ENCODE measurements at regions not wholly inside any gene's neighbourhood (a gene's known extent, or its start where the extent isn't known, plus 50 kb on each side); places are given as distances from the start of the nearest gene placed in this dataset.

DNA sequence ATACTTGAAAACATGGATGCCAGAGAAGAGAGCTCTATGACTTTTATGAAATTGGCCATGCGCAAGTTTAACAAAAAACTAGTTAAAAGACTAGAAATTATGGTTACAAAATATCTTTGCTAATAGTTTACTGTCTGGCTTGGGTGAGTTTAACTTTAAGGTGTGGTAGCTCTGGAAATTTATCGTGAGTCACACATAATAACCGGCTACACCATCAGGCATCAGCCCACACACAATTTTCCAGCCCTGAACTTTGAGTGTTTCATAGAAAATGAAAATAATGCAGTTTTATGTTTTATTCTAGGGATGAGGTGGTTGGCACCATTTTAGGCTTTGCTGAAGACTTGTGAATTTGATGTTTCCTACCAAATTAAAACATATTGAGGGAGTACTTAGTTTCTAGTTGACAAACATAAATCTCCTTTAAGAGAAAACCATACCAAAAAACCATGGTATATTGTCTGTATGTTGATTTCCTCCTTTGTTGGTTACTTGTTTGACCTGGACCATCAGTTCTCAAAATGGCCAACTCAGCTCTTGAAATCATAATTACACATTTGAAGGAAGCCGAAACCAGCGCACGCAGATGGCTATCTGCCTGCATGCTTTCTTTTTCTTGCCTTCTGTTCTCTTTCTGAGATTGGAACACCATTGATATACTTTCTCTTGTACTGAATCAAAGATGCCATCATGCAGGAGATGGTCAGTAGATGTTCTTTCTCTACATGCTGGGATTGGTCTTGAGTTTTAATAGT lies 125.1 kb downstream of the AKAP11 start:
- TF ChIP-seq POLR2A (IDR thresholded peaks at IDR 0.05; ENCODE audit: extremely low read depth, insufficient read length) (no peak), MYC (IDR thresholded peaks at IDR 0.05; ENCODE audit: low read depth, low read length) (no peak)
- TF ChIP-seq, protein P1, sequence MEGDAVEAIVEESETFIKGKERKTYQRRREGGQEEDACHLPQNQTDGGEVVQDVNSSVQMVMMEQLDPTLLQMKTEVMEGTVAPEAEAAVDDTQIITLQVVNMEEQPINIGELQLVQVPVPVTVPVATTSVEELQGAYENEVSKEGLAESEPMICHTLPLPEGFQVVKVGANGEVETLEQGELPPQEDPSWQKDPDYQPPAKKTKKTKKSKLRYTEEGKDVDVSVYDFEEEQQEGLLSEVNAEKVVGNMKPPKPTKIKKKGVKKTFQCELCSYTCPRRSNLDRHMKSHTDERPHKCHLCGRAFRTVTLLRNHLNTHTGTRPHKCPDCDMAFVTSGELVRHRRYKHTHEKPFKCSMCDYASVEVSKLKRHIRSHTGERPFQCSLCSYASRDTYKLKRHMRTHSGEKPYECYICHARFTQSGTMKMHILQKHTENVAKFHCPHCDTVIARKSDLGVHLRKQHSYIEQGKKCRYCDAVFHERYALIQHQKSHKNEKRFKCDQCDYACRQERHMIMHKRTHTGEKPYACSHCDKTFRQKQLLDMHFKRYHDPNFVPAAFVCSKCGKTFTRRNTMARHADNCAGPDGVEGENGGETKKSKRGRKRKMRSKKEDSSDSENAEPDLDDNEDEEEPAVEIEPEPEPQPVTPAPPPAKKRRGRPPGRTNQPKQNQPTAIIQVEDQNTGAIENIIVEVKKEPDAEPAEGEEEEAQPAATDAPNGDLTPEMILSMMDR (IDR thresholded peaks at IDR 0.05; ENCODE audit: low read depth, low read length): no peak
- TF ChIP-seq, protein P2, sequence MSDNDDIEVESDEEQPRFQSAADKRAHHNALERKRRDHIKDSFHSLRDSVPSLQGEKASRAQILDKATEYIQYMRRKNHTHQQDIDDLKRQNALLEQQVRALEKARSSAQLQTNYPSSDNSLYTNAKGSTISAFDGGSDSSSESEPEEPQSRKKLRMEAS (IDR thresholded peaks at IDR 0.05; ENCODE audit: low read depth, low read length): no peak

Measured in NB4 (cell line).